ENCODE measurements at regions not wholly inside any gene's neighbourhood (a gene's known extent, or its start where the extent isn't known, plus 50 kb on each side); places are given as distances from the start of the nearest gene placed in this dataset.
"Not testable (repeated sequence)": the region's sequence is repeated elsewhere in the genome, so short reads cannot be mapped to it uniquely, and the experiment has no call there.

GRCh38 chr10:62669341-62669740 lies 135.2 kb upstream of the ADO start:
- no peak for DNase-seq

DNA sequence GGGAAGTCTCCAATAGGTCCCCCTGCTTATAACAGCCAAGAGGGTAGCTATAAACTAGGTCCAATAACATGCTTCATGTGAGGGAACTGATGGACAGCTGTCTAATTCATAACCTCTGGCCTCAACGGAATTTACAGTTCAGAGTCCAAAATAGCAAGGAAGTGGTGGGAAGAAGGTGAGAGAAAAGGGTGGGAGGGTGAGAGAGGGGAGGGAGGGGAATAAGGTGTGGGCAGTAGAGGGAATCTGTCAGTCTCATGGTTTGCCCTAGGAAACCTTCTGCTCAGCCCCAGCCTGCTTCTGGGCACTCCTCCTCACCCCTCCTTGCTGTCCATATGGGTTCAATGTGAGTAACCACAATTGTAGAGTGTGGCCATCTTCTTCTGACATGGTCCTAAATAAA lies 133.4 kb upstream of the ADO start:
- DNase-seq: no peak

DNA sequence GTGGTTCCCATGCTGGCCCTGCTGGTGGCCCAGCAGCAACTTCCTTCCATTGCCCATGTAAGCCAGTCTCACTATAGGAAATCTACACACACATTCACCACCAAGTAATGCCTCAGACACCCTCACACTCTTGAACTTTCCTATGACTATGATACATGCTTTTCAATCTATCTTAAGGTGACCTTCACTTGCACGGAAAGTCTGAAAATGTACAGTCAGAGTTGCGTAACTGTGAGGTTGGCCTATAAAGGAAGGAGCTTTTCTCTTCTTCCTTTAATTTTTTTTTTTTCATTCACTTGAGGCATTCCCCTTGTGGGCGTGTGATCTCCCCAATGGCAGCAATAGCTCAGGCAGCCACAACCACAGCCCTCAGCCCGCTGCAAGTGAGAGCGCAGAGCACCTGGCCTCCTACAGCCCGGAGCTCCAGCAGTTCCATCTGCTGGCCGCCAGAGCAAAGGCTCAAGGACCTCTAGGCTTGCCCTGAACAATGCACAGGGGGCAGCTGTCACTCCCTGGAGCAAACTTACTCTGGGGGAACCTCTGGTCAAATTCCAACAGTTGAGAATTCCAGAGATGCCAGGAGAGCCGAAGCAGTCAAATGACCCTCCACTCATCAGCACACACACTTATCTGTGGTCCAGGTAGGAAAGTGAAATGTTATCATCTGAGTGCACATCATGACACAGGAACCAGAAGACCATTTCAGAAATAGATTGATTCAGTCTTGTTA lies 123.1 kb upstream of the ADO start:
- DNase-seq: no peak

- DNase-seq: no peak
These were observed 119.6 kb upstream of the ADO start for GRCh38 chr10:62684911-62685310.

- DNase-seq: no peak
These were observed 117.2 kb upstream of the ADO start for GRCh38 chr10:62687230-62687748.

GRCh38 chr10:62688971-62689700 lies 115.4 kb upstream of the ADO start:
- no peak for DNase-seq

- DNase-seq: no peak
These were observed 114.8 kb upstream of the ADO start for GRCh38 chr10:62689712-62690111.

- DNase-seq: no peak
These were observed 113.8 kb upstream of the ADO start for GRCh38 chr10:62690703-62691102.

DNA sequence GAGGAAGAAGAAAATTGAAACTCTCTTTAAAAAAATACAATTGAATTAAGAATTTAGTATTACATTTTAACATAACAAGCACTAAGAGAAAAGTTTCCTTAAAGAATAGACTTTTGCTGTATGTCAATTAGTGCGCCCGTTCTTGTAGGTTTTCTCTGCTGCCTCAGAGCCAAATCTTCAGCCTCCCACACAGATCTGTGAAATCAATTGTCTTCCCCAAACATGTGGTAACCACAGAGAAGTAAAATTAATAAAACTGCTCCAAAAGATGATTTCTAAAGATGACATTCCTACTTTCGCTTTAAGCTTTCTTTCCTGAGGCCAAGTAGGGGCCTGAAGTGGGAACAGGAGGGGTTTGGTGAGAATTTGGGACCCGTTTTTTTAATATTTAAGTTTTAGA lies 113.2 kb upstream of the ADO start:
- DNase-seq: no peak

DNA sequence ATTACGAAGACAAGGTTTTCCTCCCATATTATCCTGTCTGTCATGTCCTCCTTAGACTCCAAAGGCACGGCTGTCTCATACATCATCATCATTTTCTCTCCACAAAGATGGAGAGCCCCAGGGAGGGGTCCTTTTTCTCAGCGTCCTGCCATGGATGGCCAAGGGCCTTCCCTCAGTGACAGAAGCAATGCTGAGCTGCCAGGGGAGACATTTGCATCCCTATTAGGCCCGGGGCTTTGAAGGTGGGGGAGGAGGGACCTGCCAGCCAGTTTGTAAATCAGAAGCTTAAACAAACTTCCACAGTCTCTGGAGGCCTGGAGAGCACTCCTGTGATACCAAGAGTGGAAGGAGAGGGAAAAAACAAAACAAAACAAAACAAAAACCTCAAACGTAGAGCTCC lies 112.4 kb upstream of the ADO start:
- no peak for DNase-seq

DNA sequence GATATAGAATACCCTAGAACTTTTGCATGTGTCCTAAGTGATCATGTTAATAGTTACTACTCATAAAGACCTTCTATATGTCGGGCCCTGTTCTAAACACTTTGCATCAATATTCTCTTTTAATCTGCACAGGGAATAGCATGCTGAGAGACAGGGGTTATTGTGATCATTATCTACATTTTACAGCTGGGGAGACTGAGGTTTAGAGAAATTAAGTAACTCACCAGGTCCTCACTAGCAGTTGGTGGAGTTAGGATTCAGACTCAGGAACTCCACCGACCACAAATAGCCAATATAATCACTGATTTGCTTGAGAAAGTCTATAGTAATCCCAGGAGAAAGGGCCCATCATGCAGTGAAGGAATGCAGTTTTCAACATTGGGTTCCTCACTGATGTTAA lies 111.2 kb upstream of the ADO start:
- DNase-seq: no peak

- no peak for DNase-seq
These were observed 109.9 kb upstream of the ADO start for GRCh38 chr10:62694537-62695126.

GRCh38 chr10:62696798-62697197 lies 107.7 kb upstream of the ADO start:
- DNase-seq: no peak

- no peak for DNase-seq
These were observed 105.4 kb upstream of the ADO start for GRCh38 chr10:62699148-62699547.

DNA sequence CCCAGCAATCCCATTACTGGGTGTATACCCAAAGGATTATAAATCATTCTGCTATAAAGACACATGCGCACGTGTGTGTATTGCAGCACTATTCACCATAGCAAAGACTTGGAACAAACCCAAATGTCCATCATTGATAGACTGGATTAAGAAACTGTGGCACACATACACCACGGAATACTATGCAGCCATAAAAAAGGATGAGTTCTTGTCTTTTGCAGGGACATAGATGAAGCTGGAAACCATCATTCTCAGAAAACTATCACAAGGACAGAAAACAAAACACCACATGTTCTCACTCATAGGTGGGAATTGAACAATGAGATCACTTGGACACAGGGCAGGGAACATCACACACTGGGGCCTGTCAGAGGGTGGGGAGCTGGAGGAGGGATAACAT lies 100.4 kb upstream of the ADO start:
- DNase-seq: not testable (repeated sequence)

DNA sequence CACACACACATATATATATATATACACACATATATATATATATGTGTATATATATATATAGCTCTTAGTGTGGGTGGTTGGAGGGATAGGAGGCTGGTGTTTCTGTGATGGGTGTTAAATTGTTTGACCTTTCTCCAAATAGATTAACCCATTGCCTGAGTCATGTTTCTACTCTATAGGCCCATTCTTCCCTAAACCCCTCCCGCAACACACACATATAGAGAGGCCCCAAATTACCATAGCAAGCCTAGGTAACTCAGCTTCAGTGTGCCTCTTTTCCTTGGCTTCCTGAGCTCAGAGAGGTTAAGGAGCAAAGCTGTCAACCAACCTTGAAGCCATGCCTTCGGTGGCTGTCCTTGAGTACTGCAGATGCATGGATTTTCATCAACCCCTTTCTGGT lies 98.7 kb upstream of the ADO start:
- DNase-seq: no peak

DNA sequence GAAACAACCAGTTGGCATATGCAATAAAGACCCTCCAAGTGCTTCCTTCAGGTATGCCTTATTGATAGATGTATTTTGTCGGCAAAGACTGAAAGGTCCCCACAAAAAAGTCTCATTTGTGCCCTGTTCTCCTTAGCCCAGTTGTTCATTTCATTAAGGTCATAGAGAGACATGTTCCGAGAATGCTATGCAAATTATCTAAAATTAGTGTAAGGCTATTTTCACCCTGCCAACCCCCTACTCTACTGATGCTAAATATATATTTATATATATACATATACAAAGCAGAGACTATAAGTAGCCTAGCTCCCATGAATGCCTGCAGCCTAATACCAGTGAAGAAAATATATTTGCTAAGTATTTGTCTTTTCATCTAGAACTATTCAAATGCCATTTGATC lies 96.7 kb upstream of the ADO start:
- DNase-seq: no peak

- DNase-seq: no peak
These were observed 96.0 kb upstream of the ADO start for GRCh38 chr10:62708569-62708968.

- no peak for DNase-seq
These were observed 95.3 kb upstream of the ADO start for GRCh38 chr10:62709200-62709599.

GRCh38 chr10:62710182-62710581 lies 94.3 kb upstream of the ADO start:
- DNase-seq: no peak

- DNase-seq: no peak
These were observed 89.1 kb upstream of the ADO start for GRCh38 chr10:62715383-62715782.

GRCh38 chr10:62718585-62718984 lies 85.9 kb upstream of the ADO start:
- DNase-seq: no peak

DNA sequence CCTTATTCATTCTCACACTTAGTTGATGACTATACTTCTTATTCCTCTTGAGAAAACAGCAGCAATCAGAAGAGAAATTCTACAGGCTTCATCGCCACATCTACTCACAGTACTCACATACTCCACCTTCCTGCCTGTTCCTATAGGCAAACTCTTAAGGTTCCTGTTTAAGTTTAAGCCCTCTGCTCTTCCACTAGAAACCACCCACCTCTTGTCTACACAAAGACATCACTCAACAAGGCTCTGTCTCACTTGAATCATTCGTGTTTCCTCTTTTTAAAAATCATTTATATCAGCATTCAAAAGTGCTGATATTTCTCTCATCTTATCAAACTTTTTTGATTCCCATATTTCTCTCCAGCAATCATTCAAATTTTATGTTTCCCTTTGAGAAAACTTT lies 85.5 kb upstream of the ADO start:
- no peak for DNase-seq

GRCh38 chr10:62721687-62722086 lies 82.8 kb upstream of the ADO start:
- no peak for DNase-seq

Measured in KG1 (cell line).